HEK293 (cell line): ENCODE measurements at regions not wholly inside any gene's neighbourhood (a gene's known extent, or its start where the extent isn't known, plus 50 kb on each side); places are given as distances from the start of the nearest gene placed in this dataset.

Experiments used
- RBAK ChIP-seq: fragments of 450-650 bp; formaldehyde crosslinking; IDR thresholded peaks from 2 replicates; pipeline ENCODE4 v1.5.1; 2016; ENCODE audit warnings: missing biosample characterization, missing genetic modification characterization
- ZBTB20 ChIP-seq: fragments of 450-650 bp; formaldehyde crosslinking; IDR thresholded peaks from 2 replicates; pipeline ENCODE4 v1.5.1; 2016; ENCODE audit warnings: missing biosample characterization, missing genetic modification characterization
- ZBTB21 ChIP-seq: fragments of 450-650 bp; formaldehyde crosslinking; IDR thresholded peaks from 2 replicates; pipeline ENCODE4 v1.5.1; 2017; ENCODE audit warnings: missing biosample characterization, missing genetic modification characterization
- ZBTB48 ChIP-seq: fragments of 450-650 bp; formaldehyde crosslinking; IDR thresholded peaks from 2 replicates; pipeline ENCODE4 v1.5.1; 2016; ENCODE audit warnings: missing biosample characterization, missing genetic modification characterization

DNA sequence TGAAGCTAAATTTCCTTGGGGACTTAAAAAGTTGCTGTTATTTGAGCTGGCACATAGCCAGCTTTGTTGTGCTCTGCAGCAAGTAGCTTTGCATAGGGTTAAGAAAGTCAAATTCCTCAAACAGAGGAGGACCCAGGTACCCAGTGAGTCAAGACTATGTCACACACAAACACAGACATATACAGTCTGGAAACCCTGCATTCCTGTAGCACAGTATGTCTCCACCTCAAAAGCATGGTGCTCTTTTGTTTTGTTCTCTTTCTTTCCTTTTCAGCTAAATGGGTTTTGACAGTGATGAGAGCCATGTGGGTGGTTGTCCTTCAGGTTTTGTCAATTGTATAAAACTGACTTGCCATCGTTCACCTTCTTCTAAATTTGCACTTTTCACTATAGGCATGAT, 179.6 kb upstream of the DIO2 start:
- TF ChIP-seq ZBTB48 (tag by site-specific recombination) (no peak), ZBTB20 (tag by site-specific recombination) (no peak), RBAK (tag by site-specific recombination) (no peak), ZBTB21 (tag by site-specific recombination) (no peak)
